PC-3 (cell line): ENCODE measurements at regions not wholly inside any gene's neighbourhood (a gene's known extent, or its start where the extent isn't known, plus 50 kb on each side); places are given as distances from the start of the nearest gene placed in this dataset.
"Not testable (repeated sequence)": the region's sequence is repeated elsewhere in the genome, so short reads cannot be mapped to it uniquely, and the experiment has no call there.

Experiments
- CTCF ChIP-seq: fragments of 300-600 bp; sonication (generic); conservative IDR thresholded peaks from 2 replicates; pipeline ENCODE4 v1.5.1; 2017; ENCODE audit warnings: antibody characterized with exemption, low read depth, mild to moderate bottlenecking, low read length
- EZH2phosphoT487 ChIP-seq: fragments of 300-600 bp; sonication (generic); IDR thresholded peaks from 2 replicates; pipeline ENCODE4 v1.6.1; 2018; ENCODE audit warnings: mild to moderate bottlenecking, antibody characterized with exemption, low read length, borderline replicate concordance

- TF ChIP-seq CTCF, EZH2phosphoT487: not testable (repeated sequence)
These were observed 96.7 kb upstream of the CCT8L2 start for GRCh38 chr22:16689358-16689757.
